Ovary (tissue), 7 donors: ENCODE measurements at regions not wholly inside any gene's neighbourhood (a gene's known extent, or its start where the extent isn't known, plus 50 kb on each side); places are given as distances from the start of the nearest gene placed in this dataset.

Source experiments
- DNase-seq, 5 donors: peaks; one replicate each; pipeline ENCODE4 v3.0.0-alpha.2; 2019 to 2020
- H3K27ac ChIP-seq, 2 donors: fragments of 200-600 bp; one replicate each; pipeline versions ENCODE4 v1.5.1 to v1.8.0; 2019 to 2022
- H3K27me3 ChIP-seq: fragments of 200-600 bp; one replicate; pipeline ENCODE4 v1.8.0; 2022
- H3K36me3 ChIP-seq: fragments of 200-600 bp; sonication (generic); one replicate; pipeline ENCODE4 v1.5.1; 2019
- H3K4me1 ChIP-seq: one replicate; pipeline ENCODE4 v1.8.1; 2013; ENCODE audit warnings: mild to moderate bottlenecking, moderate library complexity; ENCODE audit not compliant: insufficient read depth
- H3K4me3 ChIP-seq: fragments of 200-600 bp; sonication (generic); one replicate; pipeline ENCODE4 v1.5.1; 2017
- H3K9me3 ChIP-seq, 2 donors: fragments of 200-600 bp in 1 of 2; sonication (generic) in 1 of 2; one replicate each; pipeline versions ENCODE4 v1.5.1 to v1.8.1; 2013 to 2019; ENCODE audit warnings: mild to moderate bottlenecking in 1 of 2, moderate library complexity in 1 of 2
- EP300 ChIP-seq: sonication (generic); formaldehyde crosslinking; IDR thresholded peaks from one replicate; pipeline ENCODE4 v1.6.1; 2017; ENCODE audit warnings: antibody characterized with exemption
- POLR2A ChIP-seq: fragments of 450-650 bp; IDR thresholded peaks from one replicate; pipeline ENCODE4 v1.6.1; 2017; ENCODE audit warnings: antibody characterized with exemption, mild to moderate bottlenecking, moderate library complexity
- WGBS, 3 donors: extraction: QIAGEN DNeasy Blood & Tissue Kit in 1 of 3; methylation state at CpG; one replicate each; pipeline versions ENCODE4 v1.1.5 to v1.1.7; 2013 to 2017; 5-methylcytosine and 5-hydroxymethylcytosine counted together
- intact Hi-C, 4 donors: fragments of 100-400 bp; cut with DNase I; formaldehyde crosslinking; loops; one replicate each; pipeline versions ENCODE4 v1.11.0 to v1.15.1; 2022 to 2023
- TF ChIP-seq, protein P1 (sequence below), 3 donors: fragments of 450-650 bp in 2 of 3; fragments of 200-600 bp in 1 of 3; IDR thresholded peaks; one replicate each; pipeline versions ENCODE4 v1.5.1 to v1.8.0; 2016 to 2022; ENCODE audit warnings: antibody characterized with exemption in 3 of 3, mild to moderate bottlenecking in 1 of 3
- donor health status: DM: no; HTN: no; CAD: no; lungs with moderate emphysema.
- donor health status: DM: no; HTN: no; CAD: no.
- donor health status: Bipolar disorder and iron deficiency.
- donor health status: DM: no; HTN: no; CAD: no.
- donor health status: DM: yes; HTN: yes; CAD: no.

- DNase-seq: no peak
- Histone ChIP-seq H3K36me3 (no peaks in the 10 kb centered on the region), H3K27ac (no peak overlapping the region), H3K4me1 (no peaks in the 10 kb centered on the region), H3K27me3 (no peaks in the 10 kb centered on the region), H3K9me3 (no peaks in the 10 kb centered on the region), H3K4me3 (no peak overlapping the region)
- 78 to 88% (median 81%) methylated on average over 5 of the region's 5 CpGs for WGBS, 3 donors
- TF ChIP-seq EP300 (no peak), POLR2A (no peak)
- TF ChIP-seq, protein P1, sequence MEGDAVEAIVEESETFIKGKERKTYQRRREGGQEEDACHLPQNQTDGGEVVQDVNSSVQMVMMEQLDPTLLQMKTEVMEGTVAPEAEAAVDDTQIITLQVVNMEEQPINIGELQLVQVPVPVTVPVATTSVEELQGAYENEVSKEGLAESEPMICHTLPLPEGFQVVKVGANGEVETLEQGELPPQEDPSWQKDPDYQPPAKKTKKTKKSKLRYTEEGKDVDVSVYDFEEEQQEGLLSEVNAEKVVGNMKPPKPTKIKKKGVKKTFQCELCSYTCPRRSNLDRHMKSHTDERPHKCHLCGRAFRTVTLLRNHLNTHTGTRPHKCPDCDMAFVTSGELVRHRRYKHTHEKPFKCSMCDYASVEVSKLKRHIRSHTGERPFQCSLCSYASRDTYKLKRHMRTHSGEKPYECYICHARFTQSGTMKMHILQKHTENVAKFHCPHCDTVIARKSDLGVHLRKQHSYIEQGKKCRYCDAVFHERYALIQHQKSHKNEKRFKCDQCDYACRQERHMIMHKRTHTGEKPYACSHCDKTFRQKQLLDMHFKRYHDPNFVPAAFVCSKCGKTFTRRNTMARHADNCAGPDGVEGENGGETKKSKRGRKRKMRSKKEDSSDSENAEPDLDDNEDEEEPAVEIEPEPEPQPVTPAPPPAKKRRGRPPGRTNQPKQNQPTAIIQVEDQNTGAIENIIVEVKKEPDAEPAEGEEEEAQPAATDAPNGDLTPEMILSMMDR (IDR thresholded peaks at IDR 0.05): no peak
- intact Hi-C loops: no loop called here
These were observed 1327.8 kb upstream of the WWC1 start for GRCh38 chr5:166963596-166963995.

DNA sequence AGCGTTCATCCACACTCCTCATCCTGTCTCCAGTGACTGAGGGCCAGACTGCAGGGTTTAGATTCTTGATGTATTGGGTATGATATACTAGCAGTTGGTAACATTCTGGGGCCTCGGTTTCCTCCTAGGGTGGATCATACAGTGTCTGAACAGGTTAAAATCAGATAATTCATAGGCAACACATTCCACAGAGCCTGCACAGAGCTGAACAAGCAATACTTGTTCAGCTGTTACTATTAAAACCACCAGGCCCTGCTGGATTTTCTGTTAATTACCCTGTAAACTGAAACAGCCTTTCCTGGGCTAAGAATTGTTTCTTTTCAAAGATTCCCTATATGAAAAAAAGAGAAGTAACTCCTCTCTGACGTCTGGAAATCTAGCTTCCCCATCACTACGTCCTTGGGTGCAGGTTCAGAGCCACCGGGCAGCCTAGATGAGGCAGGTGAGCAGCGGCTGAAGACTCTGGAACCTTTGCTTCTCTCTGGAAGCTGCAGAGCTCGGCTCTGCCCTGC is 1313.5 kb upstream of the WWC1 start:
- Histone ChIP-seq H3K36me3 (no peaks in the 10 kb centered on the region), H3K4me3 (peak overlapping the region; percentile 35), H3K9me3 (no peaks in the 10 kb centered on the region), H3K27ac (no peak overlapping the region), H3K27me3 (no peaks in the 10 kb centered on the region), H3K4me1 (no peaks in the 10 kb centered on the region)
- no peak for TF ChIP-seq POLR2A
- no peak for TF ChIP-seq EP300
- 36 to 38% (median 38%) methylated on average over 7 of the region's 7 CpGs for WGBS, 3 donors
- intact Hi-C loops: no loop called here
- no peak for DNase-seq

- Histone ChIP-seq H3K4me1 (no peaks in the 10 kb centered on the region), H3K4me3 (peak overlapping the region; percentile 35), H3K9me3 (no peaks in the 10 kb centered on the region), H3K36me3 (no peaks in the 10 kb centered on the region), H3K27me3 (no peaks in the 10 kb centered on the region), H3K27ac (no peak overlapping the region)
- no peak for DNase-seq
- TF ChIP-seq, protein P1 (IDR thresholded peaks at IDR 0.05): no peak
- TF ChIP-seq EP300 (no peak), POLR2A (no peak)
- intact Hi-C loops: no loop called here
- WGBS, 3 donors: 1 to 2% (median 1%) methylated on average over 13 of the region's 13 CpGs
These were observed 1312.0 kb upstream of the WWC1 start for GRCh38 chr5:166979307-166979895.

DNA sequence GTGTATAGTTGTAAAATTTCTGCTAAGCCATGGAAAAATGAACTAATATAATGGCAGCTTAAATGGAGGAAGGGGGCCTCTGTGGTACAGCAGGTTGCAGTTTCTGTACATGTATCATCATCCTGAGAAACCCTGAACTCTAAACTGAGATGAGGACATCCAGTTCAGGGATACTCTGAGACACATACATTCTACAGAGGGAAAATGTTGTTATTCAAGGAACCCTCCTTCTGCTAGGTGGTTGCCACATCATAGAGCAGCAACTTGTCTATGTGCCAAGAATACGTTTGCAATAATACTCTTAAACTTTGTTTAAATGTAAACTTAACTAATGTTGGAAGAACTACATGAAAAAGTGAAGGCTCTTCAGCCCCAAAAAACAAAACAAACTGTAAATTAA is 1310.8 kb upstream of the WWC1 start:
- 7 to 20% (median 16%) methylated on average over 1 of the region's 1 CpG for WGBS, 3 donors
- no peaks in the 10 kb centered on the region for H3K36me3 ChIP-seq
- no peak overlapping the region for H3K27ac ChIP-seq
- TF ChIP-seq, protein P1 (IDR thresholded peaks at IDR 0.05): no peak
- TF ChIP-seq EP300 (no peak), POLR2A (no peak)
- intact Hi-C loops: no loop called here
- no peaks in the 10 kb centered on the region for H3K4me1 ChIP-seq
- H3K9me3 ChIP-seq: no peaks in the 10 kb centered on the region
- no peak overlapping the region for H3K4me3 ChIP-seq
- DNase-seq: no peak
- no peaks in the 10 kb centered on the region for H3K27me3 ChIP-seq

DNA sequence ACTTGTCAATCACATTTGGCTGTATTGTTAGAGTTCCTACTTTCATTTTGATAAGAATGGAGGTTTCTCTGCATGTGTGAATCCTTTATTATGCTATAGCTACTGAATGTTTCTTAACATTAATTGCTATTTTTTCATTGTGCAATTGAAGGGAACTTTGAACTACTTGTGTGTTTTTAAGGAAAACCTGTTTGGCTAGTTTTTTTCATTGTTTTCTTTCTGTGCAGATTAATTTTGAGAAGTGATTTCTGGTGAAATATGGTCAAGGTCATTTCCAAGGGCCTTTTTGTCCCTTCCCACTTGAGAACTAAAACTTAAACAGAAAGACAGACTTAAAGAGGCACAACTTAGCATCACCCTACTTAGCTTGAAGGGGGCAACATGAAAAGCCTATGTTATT is 1309.2 kb upstream of the WWC1 start:
- no peak for DNase-seq
- TF ChIP-seq, protein P1 (IDR thresholded peaks at IDR 0.05): no peak
- no peak for TF ChIP-seq POLR2A
- no peak for TF ChIP-seq EP300

More for the DNA sequence above, 1309.2 kb upstream of the WWC1 start:
- intact Hi-C loops: no loop called here
- Histone ChIP-seq H3K36me3 (no peaks in the 10 kb centered on the region), H3K4me3 (no peak overlapping the region), H3K27ac (no peak overlapping the region), H3K4me1 (no peaks in the 10 kb centered on the region), H3K9me3 (no peaks in the 10 kb centered on the region), H3K27me3 (no peaks in the 10 kb centered on the region)
